Tibial artery (tissue), 4 donors: ENCODE measurements at regions not wholly inside any gene's neighbourhood (a gene's known extent, or its start where the extent isn't known, plus 50 kb on each side); places are given as distances from the start of the nearest gene placed in this dataset.
"Not testable (repeated sequence)": the region's sequence is repeated elsewhere in the genome, so short reads cannot be mapped to it uniquely, and the experiment has no call there.

ENCODE experiments used
- DNase-seq, 2 donors: peaks; one replicate each; pipeline ENCODE4 v3.0.0-alpha.2; 2019
- H3K27ac ChIP-seq, 2 donors: fragments of 200-600 bp; sonication (generic) in 1 of 2; 1 replicate in 1 of 2; 2 replicates in 1 of 2; pipeline ENCODE4 v1.5.1; 2018 to 2019; ENCODE audit warnings: mild to moderate bottlenecking in 1 of 2
- H3K27me3 ChIP-seq, 2 donors: fragments of 200-600 bp; sonication (generic) in 1 of 2; one replicate each; pipeline versions ENCODE4 v1.5.1 to v1.6.0; 2016 to 2019
- H3K36me3 ChIP-seq, 3 donors: fragments of 200-600 bp; sonication (generic) in 2 of 3; one replicate each; pipeline ENCODE4 v1.5.1; 2016 to 2019; ENCODE audit warnings: mild to moderate bottlenecking in 2 of 3
- H3K4me1 ChIP-seq, 4 donors: fragments of 200-600 bp; sonication (generic) in 2 of 4; 1 replicate in 3 of 4; 2 replicates in 1 of 4; pipeline ENCODE4 v1.5.1; 2016 to 2019
- H3K4me3 ChIP-seq, 2 donors: fragments of 200-600 bp; sonication (generic) in 1 of 2; 1 replicate in 1 of 2; 2 replicates in 1 of 2; pipeline ENCODE4 v1.5.1; 2018 to 2019; ENCODE audit warnings: mild to moderate bottlenecking in 2 of 2
- H3K9me3 ChIP-seq, 3 donors: fragments of 200-600 bp; sonication (generic) in 1 of 3; one replicate each; pipeline ENCODE4 v1.5.1; 2016 to 2019
- intact Hi-C: fragments of 100-400 bp; cut with DNase I; formaldehyde crosslinking; loops from one replicate; pipeline ENCODE4 v1.15.0; 2023; ENCODE audit warnings: low total_unique reads
- TF ChIP-seq, protein P1 (sequence below), 2 experiments: fragments of 200-600 bp in 1 of 2; fragments of 450-650 bp in 1 of 2; IDR thresholded peaks; one replicate each; pipeline ENCODE4 v1.5.1; 2017 to 2019; ENCODE audit warnings: antibody characterized with exemption in 2 of 2, mild to moderate bottlenecking in 1 of 2, moderate library complexity in 1 of 2

GRCh38 chr4:31877429-31877828 is 1157.3 kb downstream of the PCDH7 start:
- no peaks in the 10 kb centered on the region for H3K4me1 ChIP-seq
- no peaks in the 10 kb centered on the region for H3K27me3 ChIP-seq
- H3K27ac ChIP-seq: no peak overlapping the region
- intact Hi-C loops: no loop called here
- H3K4me3 ChIP-seq: no peak overlapping the region
- H3K36me3 ChIP-seq: no peaks in the 10 kb centered on the region
- TF ChIP-seq, protein P1, sequence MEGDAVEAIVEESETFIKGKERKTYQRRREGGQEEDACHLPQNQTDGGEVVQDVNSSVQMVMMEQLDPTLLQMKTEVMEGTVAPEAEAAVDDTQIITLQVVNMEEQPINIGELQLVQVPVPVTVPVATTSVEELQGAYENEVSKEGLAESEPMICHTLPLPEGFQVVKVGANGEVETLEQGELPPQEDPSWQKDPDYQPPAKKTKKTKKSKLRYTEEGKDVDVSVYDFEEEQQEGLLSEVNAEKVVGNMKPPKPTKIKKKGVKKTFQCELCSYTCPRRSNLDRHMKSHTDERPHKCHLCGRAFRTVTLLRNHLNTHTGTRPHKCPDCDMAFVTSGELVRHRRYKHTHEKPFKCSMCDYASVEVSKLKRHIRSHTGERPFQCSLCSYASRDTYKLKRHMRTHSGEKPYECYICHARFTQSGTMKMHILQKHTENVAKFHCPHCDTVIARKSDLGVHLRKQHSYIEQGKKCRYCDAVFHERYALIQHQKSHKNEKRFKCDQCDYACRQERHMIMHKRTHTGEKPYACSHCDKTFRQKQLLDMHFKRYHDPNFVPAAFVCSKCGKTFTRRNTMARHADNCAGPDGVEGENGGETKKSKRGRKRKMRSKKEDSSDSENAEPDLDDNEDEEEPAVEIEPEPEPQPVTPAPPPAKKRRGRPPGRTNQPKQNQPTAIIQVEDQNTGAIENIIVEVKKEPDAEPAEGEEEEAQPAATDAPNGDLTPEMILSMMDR (IDR thresholded peaks at IDR 0.05): no peak
- no peak for DNase-seq
- H3K9me3 ChIP-seq: no peaks in the 10 kb centered on the region

GRCh38 chr4:31880837-31881236 is 1160.7 kb downstream of the PCDH7 start:
- intact Hi-C loops, H3K27ac ChIP-seq, H3K36me3 ChIP-seq, H3K4me3 ChIP-seq, DNase-seq, H3K27me3 ChIP-seq, H3K9me3 ChIP-seq, H3K4me1 ChIP-seq: not testable (repeated sequence)

DNA sequence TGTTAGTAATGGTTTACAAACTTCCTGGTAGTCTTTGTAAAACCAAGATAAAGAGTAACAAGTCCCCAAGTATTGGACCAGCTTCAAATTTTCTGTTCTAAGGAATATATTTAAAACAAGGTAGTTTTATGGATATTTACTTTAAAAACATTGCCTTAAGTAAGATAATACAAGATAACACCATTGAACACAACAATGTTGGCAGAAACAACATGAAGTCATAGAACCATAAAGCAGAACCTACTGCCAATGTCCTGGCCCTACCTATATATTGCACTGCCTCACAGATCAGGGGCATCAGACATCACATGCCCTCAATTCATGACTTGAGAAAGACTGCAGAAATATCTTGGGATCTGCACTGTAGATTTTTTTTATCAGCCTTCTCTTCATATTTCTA is 1176.2 kb downstream of the PCDH7 start:
- no peak for DNase-seq
- intact Hi-C loops: no loop called here
- no peak overlapping the region for H3K27ac ChIP-seq

GRCh38 chr4:31905363-31905762 is 1185.2 kb downstream of the PCDH7 start:
- TF ChIP-seq, protein P1 (IDR thresholded peaks at IDR 0.05): no peak
- H3K9me3 ChIP-seq: no peaks in the 10 kb centered on the region
- no peak overlapping the region for H3K27ac ChIP-seq
- no peak for DNase-seq
- H3K4me3 ChIP-seq: no peak overlapping the region
- H3K36me3 ChIP-seq: no peaks in the 10 kb centered on the region
- intact Hi-C loops: no loop called here
- no peaks in the 10 kb centered on the region for H3K4me1 ChIP-seq
- H3K27me3 ChIP-seq: no peaks in the 10 kb centered on the region

More for the DNA sequence above, 1176.2 kb downstream of the PCDH7 start:
- TF ChIP-seq, protein P1 (IDR thresholded peaks at IDR 0.05): no peak
- H3K9me3 ChIP-seq: no peaks in the 10 kb centered on the region
- H3K4me1 ChIP-seq: peaks cover 0 to 3% (median 0%) of the 10 kb centered on the region in 4 donors
- H3K4me3 ChIP-seq: no peak overlapping the region
- H3K36me3 ChIP-seq: no peaks in the 10 kb centered on the region
- H3K27me3 ChIP-seq: no peaks in the 10 kb centered on the region

DNA sequence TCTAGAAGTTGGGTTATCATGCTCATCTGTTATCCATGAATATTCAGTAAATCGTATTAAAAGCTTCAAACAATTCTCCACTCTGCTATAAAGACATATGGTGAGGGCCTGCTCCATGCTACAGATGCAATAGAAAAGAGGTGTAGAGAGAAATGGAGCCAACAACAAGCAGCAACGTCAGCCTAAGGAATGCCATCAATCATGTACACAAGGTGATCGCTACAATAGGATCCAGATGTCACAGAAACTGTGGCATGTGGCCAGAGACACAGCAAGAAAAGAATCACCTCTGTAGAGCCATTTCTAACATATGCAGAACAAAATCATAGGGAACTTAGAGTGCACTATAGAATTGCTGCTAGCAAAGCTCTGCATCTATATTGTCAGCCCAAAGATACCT is 1188.1 kb downstream of the PCDH7 start:
- Histone ChIP-seq H3K27ac (no peak overlapping the region), H3K4me1 (no peaks in the 10 kb centered on the region), H3K36me3 (no peaks in the 10 kb centered on the region), H3K9me3 (no peaks in the 10 kb centered on the region), H3K4me3 (no peak overlapping the region), H3K27me3 (no peaks in the 10 kb centered on the region)
- TF ChIP-seq, protein P1 (IDR thresholded peaks at IDR 0.05): no peak
- DNase-seq: no peak
- intact Hi-C loops: no loop called here

DNA sequence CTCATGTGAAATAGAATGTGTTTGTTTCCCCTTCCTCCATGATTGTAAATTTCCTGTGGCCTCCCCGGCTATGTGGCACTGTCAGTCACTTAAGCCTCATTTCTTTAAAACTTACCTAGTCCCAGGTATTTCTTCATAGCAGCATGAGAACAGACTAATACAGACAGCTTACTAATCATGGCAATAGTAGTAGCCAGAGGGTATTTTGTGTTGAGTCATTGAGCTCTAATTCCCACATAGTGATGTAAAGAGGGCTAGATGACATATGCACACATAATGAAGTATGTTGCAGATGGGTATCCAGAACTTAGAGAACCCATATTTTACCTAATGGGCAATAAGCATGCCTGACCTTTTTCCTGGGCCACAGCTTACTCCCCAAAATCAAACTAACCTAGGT is 1197.2 kb downstream of the PCDH7 start:
- H3K4me3 ChIP-seq: no peak overlapping the region
- H3K9me3 ChIP-seq: peaks cover 0 to 2% (median 0%) of the 10 kb centered on the region in 3 donors
- H3K36me3 ChIP-seq: no peaks in the 10 kb centered on the region
- no peaks in the 10 kb centered on the region for H3K27me3 ChIP-seq
- TF ChIP-seq, protein P1 (IDR thresholded peaks at IDR 0.05): no peak
- intact Hi-C loops: no loop called here
- H3K4me1 ChIP-seq: no peaks in the 10 kb centered on the region
- H3K27ac ChIP-seq: no peak overlapping the region
- no peak for DNase-seq
